ENCODE measurements at regions not wholly inside any gene's neighbourhood (a gene's known extent, or its start where the extent isn't known, plus 50 kb on each side); places are given as distances from the start of the nearest gene placed in this dataset.

GRCh38 chr11:23668324-23668723 lies 808.0 kb upstream of the CCDC179 start:
- Mint-ChIP-seq H3K27ac (ENCODE audit: unreplicated experiment) (no peak overlapping the region), H3K4me3 (ENCODE audit: unreplicated experiment) (no peak overlapping the region), H3K36me3 (ENCODE audit: insufficient read depth, unreplicated experiment) (no peaks in the 10 kb centered on the region), H3K27me3 (ENCODE audit: insufficient read depth, unreplicated experiment) (no peaks in the 10 kb centered on the region), H3K9me3 (ENCODE audit: unreplicated experiment) (peaks cover 6% of the 10 kb centered on the region), H3K4me1 (ENCODE audit: low read depth, unreplicated experiment) (no peaks in the 10 kb centered on the region)
- CTCF ChIA-PET = no interaction called here
- Histone ChIP-seq H3K4me1 (no peaks in the 10 kb centered on the region), H3K36me3 (ENCODE audit: control insufficient read depth, insufficient read depth, low read length) (no peaks in the 10 kb centered on the region), H3K4me3 (ENCODE audit: low read depth, low read length) (no peak overlapping the region), H3K9me3 (no peaks in the 10 kb centered on the region), H3K27me3 (replicated peaks; ENCODE audit: control insufficient read depth, insufficient read depth, low read length) (no peaks in the 10 kb centered on the region)
- POLR2A ChIA-PET = no interaction called here
- no peak for DNase-seq
- intact Hi-C loops (cut with micrococcal nuclease; ENCODE audit: unreplicated experiment) = no loop called here
- BruUV-seq (replicated peaks) = no TSS peak
- TF ChIP-seq, protein P1, sequence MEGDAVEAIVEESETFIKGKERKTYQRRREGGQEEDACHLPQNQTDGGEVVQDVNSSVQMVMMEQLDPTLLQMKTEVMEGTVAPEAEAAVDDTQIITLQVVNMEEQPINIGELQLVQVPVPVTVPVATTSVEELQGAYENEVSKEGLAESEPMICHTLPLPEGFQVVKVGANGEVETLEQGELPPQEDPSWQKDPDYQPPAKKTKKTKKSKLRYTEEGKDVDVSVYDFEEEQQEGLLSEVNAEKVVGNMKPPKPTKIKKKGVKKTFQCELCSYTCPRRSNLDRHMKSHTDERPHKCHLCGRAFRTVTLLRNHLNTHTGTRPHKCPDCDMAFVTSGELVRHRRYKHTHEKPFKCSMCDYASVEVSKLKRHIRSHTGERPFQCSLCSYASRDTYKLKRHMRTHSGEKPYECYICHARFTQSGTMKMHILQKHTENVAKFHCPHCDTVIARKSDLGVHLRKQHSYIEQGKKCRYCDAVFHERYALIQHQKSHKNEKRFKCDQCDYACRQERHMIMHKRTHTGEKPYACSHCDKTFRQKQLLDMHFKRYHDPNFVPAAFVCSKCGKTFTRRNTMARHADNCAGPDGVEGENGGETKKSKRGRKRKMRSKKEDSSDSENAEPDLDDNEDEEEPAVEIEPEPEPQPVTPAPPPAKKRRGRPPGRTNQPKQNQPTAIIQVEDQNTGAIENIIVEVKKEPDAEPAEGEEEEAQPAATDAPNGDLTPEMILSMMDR (IDR thresholded peaks at IDR 0.05; ENCODE audit: insufficient read depth in 1 of 2, low read depth in 1 of 2, low read length in 1 of 2, severe bottlenecking in 1 of 2, unreplicated experiment in 1 of 2) = no peak

GRCh38 chr11:23673366-23673765 lies 813.1 kb upstream of the CCDC179 start:
- H3K27me3 ChIP-seq (replicated peaks; ENCODE audit: control insufficient read depth, insufficient read depth, low read length) = no peaks in the 10 kb centered on the region
- no peaks in the 10 kb centered on the region for H3K9me3 ChIP-seq
- ChIA-PET POLR2A (no interaction called here), CTCF (no interaction called here)
- no peaks in the 10 kb centered on the region for H3K4me1 ChIP-seq
- TF ChIP-seq, protein P1 (IDR thresholded peaks at IDR 0.05; ENCODE audit: insufficient read depth in 1 of 2, low read depth in 1 of 2, low read length in 1 of 2, severe bottlenecking in 1 of 2, unreplicated experiment in 1 of 2) = no peak
- H3K36me3 ChIP-seq (ENCODE audit: control insufficient read depth, insufficient read depth, low read length) = no peaks in the 10 kb centered on the region
- Mint-ChIP-seq H3K36me3 (ENCODE audit: insufficient read depth, unreplicated experiment) (no peaks in the 10 kb centered on the region), H3K27me3 (ENCODE audit: insufficient read depth, unreplicated experiment) (no peaks in the 10 kb centered on the region), H3K27ac (ENCODE audit: unreplicated experiment) (no peak overlapping the region), H3K9me3 (ENCODE audit: unreplicated experiment) (no peaks in the 10 kb centered on the region), H3K4me1 (ENCODE audit: low read depth, unreplicated experiment) (no peaks in the 10 kb centered on the region), H3K4me3 (ENCODE audit: unreplicated experiment) (no peak overlapping the region)
- BruUV-seq (replicated peaks) = no TSS peak
- H3K4me3 ChIP-seq (ENCODE audit: low read depth, low read length) = no peak overlapping the region
- no peak for DNase-seq
- intact Hi-C loops (cut with micrococcal nuclease; ENCODE audit: unreplicated experiment) = no loop called here

GRCh38 chr11:23674866-23675265 lies 814.6 kb upstream of the CCDC179 start:
- no peaks in the 10 kb centered on the region for H3K4me1 Mint-ChIP-seq (ENCODE audit: low read depth, unreplicated experiment)
- Histone ChIP-seq H3K4me1 (no peaks in the 10 kb centered on the region), H3K36me3 (ENCODE audit: control insufficient read depth, insufficient read depth, low read length) (no peaks in the 10 kb centered on the region), H3K9me3 (no peaks in the 10 kb centered on the region), H3K4me3 (ENCODE audit: low read depth, low read length) (no peak overlapping the region), H3K27me3 (replicated peaks; ENCODE audit: control insufficient read depth, insufficient read depth, low read length) (no peaks in the 10 kb centered on the region)
- intact Hi-C loops (cut with micrococcal nuclease; ENCODE audit: unreplicated experiment) = no loop called here
- no peak overlapping the region for H3K4me3 Mint-ChIP-seq (ENCODE audit: unreplicated experiment)
- ChIA-PET POLR2A (no interaction called here), CTCF (no interaction called here)
- no peaks in the 10 kb centered on the region for H3K9me3 Mint-ChIP-seq (ENCODE audit: unreplicated experiment)
- H3K27ac Mint-ChIP-seq (ENCODE audit: unreplicated experiment) = no peak overlapping the region
- no peak for DNase-seq
- H3K27me3 Mint-ChIP-seq (ENCODE audit: insufficient read depth, unreplicated experiment) = no peaks in the 10 kb centered on the region
- no peaks in the 10 kb centered on the region for H3K36me3 Mint-ChIP-seq (ENCODE audit: insufficient read depth, unreplicated experiment)
- TF ChIP-seq, protein P1 (IDR thresholded peaks at IDR 0.05; ENCODE audit: insufficient read depth in 1 of 2, low read depth in 1 of 2, low read length in 1 of 2, severe bottlenecking in 1 of 2, unreplicated experiment in 1 of 2) = no peak
- no TSS peak for BruUV-seq (replicated peaks)
